ENCODE measurements at regions not wholly inside any gene's neighbourhood (a gene's known extent, or its start where the extent isn't known, plus 50 kb on each side); places are given as distances from the start of the nearest gene placed in this dataset.
"Not testable (repeated sequence)": the region's sequence is repeated elsewhere in the genome, so short reads cannot be mapped to it uniquely, and the experiment has no call there.

DNA sequence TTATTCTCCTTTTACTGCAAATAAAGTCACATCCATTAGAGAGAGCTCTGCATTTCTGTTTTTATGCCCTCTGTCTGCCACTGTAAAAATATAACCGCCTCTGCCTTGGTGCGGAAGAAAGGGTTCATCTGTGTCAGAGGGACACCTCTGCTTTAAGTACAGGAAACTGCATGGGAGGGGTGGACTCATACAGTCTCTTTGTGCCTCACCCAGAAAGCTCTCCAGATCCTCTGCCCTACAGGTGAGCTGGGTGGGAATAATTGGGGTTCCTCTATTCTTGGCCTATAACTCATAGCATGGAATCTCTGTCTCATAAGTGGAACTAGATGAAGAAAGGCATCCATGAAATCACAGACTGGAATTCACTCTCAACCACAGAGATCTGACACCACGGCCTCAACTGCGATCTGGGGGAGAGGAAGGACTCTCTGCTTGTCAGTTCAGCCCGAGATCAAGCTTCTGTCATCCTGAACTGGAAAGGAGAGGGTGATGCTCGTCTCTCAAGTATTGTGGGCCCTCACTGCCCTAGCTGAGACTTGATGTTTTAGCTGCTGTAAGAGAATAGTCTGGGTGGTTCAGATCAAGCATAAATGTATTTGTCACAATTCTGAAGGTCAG lies 702.3 kb downstream of the TMEM121 start:
- Histone ChIP-seq H3K4me1 (ENCODE audit: low read depth) (no peaks in the 10 kb centered on the region), H3K27ac (no peak overlapping the region), H3K36me3 (no peaks in the 10 kb centered on the region), H3K9me3 (ENCODE audit: low read depth) (no peaks in the 10 kb centered on the region), H3K27me3 (no peaks in the 10 kb centered on the region), H3K4me3 (no peak overlapping the region)
- no peak for DNase-seq (ENCODE audit: low read depth in 1 of 2, low spot score in 1 of 2)
- TF ChIP-seq, protein P1, sequence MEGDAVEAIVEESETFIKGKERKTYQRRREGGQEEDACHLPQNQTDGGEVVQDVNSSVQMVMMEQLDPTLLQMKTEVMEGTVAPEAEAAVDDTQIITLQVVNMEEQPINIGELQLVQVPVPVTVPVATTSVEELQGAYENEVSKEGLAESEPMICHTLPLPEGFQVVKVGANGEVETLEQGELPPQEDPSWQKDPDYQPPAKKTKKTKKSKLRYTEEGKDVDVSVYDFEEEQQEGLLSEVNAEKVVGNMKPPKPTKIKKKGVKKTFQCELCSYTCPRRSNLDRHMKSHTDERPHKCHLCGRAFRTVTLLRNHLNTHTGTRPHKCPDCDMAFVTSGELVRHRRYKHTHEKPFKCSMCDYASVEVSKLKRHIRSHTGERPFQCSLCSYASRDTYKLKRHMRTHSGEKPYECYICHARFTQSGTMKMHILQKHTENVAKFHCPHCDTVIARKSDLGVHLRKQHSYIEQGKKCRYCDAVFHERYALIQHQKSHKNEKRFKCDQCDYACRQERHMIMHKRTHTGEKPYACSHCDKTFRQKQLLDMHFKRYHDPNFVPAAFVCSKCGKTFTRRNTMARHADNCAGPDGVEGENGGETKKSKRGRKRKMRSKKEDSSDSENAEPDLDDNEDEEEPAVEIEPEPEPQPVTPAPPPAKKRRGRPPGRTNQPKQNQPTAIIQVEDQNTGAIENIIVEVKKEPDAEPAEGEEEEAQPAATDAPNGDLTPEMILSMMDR (IDR thresholded peaks at IDR 0.05; ENCODE audit: low read depth, low read length) = no peak

DNA sequence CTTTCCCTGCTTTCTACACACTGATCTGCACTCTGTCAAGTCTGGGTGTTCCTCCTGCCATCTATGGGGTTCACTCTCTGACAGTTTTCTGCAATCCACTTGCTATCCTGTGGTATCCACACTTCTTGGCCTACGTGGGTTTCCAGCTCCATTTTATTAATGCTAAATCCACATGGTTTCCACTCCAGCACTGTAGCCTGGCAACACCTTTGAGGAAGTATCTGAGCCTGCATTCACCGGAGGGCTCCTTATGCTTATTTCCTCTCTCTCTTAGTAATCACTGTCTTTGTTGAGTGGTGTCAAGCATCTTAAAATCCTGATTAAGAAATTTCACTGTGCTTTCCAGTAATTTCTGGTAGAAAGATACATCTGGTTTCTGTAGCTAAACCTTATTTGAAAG lies 703.7 kb downstream of the TMEM121 start:
- TF ChIP-seq, protein P1 (IDR thresholded peaks at IDR 0.05; ENCODE audit: low read depth, low read length) = no peak
- Histone ChIP-seq H3K27me3 (no peaks in the 10 kb centered on the region), H3K9me3 (ENCODE audit: low read depth) (no peaks in the 10 kb centered on the region), H3K36me3 (no peaks in the 10 kb centered on the region), H3K4me3 (no peak overlapping the region), H3K4me1 (ENCODE audit: low read depth) (no peaks in the 10 kb centered on the region), H3K27ac (no peak overlapping the region)
- DNase-seq (ENCODE audit: low read depth in 1 of 2, low spot score in 1 of 2) = no peak

DNA sequence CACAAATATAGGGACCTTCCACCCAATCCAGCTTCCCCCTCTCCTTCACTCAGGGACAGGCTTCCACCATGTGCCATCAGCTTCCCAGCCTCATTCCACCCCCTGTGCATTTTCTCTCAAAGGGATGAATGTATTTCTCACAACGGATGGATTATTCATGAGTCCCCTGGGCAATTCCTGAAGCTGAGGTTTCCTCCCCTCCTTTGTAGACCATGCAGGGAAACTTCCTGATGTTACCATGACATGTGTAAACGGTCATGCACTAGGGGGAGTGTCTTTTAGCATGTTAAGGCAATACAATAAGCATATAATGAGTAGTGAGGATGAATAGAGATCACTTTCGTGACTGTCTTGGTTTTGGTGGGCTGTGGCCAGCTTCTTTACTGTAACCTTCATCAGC lies 706.8 kb downstream of the TMEM121 start:
- not testable (repeated sequence) for H3K4me3 ChIP-seq; DNase-seq (ENCODE audit: low read depth in 1 of 2, low spot score in 1 of 2); H3K27me3 ChIP-seq; H3K4me1 ChIP-seq (ENCODE audit: low read depth); H3K27ac ChIP-seq; H3K9me3 ChIP-seq (ENCODE audit: low read depth); H3K36me3 ChIP-seq

DNA sequence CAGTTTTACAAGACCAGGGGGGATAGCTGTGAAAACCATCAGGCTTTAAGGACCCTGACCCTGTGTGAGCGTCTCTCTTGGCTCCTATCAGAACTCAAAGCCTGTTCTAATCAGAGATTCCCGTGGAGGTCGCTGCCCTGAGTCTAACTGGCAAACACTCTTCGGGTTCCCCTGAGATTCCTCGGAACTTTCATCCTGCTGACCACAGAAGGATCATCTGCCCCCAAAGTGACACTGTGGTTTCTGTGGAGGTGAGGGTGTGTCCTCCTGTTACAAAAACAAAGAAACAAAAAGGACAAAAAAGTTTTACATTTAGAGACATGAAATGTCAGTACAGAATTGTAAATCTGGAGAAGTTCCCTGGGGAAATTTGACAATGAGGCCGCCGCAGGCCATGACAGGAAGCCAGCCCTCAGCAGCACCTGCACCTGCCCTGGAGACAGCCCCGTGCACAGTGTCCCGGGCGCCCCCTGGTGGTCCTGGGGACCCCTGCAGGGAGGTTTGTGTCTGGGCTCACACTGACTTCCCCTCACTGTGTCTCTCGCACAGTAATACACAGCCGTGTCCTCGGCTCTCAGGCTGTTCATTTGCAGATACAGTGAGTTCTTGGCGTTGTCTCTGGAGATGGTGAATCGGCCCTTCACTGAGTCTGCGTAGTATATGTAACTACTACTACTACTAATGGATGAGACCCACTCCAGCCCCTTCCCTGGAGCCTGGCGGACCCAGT lies 708.3 kb downstream of the TMEM121 start:
- H3K9me3 ChIP-seq (ENCODE audit: low read depth); H3K4me1 ChIP-seq (ENCODE audit: low read depth); H3K27me3 ChIP-seq; H3K4me3 ChIP-seq; DNase-seq (ENCODE audit: low read depth in 1 of 2, low spot score in 1 of 2); H3K27ac ChIP-seq; H3K36me3 ChIP-seq: not testable (repeated sequence)

DNA sequence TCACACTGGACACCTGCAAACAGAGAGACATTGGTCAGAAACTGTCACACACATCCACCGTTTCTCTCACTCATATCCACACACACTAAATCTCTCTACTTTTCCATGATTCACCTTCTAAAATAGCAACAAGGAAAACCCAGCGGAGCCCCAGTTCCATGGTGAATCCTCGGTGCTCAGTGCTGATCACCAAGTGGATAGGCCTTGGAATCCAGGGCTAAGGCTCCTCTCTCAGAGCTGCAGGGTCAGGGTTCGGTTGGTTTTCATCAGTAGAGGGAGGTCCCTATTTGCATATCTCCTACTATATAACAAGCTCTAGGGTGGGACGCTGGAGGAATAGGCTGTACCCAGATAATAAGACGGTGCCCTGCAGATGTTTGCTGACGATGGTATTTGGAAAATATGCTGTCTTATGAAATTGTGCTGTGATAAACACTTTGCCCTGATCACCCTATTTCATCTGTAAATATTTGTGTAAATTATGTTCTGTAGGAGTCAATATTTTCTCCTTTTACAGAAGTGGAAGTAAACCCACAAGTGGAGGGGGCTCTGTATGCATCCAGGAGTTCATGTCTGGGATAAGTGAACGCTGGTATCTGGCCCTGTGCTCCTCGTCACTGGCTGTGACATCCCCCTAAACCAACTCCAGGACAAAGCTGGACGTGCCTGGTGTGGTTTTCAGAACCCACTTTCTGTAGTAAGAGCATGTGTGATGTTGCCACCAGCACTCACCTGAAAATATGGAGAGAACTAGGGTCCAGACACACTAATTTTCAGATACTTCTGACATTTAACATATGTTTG lies 709.2 kb downstream of the TMEM121 start:
- TF ChIP-seq, protein P1 (IDR thresholded peaks at IDR 0.05; ENCODE audit: low read depth, low read length) = no peak
- no peaks in the 10 kb centered on the region for H3K4me1 ChIP-seq (ENCODE audit: low read depth)
- H3K9me3 ChIP-seq (ENCODE audit: low read depth) = peaks cover 3% of the 10 kb centered on the region
- H3K27me3 ChIP-seq = no peaks in the 10 kb centered on the region
- DNase-seq (ENCODE audit: low read depth in 1 of 2, low spot score in 1 of 2) = no peak
- no peak overlapping the region for H3K27ac ChIP-seq
- H3K36me3 ChIP-seq = no peaks in the 10 kb centered on the region
- no peak overlapping the region for H3K4me3 ChIP-seq

DNA sequence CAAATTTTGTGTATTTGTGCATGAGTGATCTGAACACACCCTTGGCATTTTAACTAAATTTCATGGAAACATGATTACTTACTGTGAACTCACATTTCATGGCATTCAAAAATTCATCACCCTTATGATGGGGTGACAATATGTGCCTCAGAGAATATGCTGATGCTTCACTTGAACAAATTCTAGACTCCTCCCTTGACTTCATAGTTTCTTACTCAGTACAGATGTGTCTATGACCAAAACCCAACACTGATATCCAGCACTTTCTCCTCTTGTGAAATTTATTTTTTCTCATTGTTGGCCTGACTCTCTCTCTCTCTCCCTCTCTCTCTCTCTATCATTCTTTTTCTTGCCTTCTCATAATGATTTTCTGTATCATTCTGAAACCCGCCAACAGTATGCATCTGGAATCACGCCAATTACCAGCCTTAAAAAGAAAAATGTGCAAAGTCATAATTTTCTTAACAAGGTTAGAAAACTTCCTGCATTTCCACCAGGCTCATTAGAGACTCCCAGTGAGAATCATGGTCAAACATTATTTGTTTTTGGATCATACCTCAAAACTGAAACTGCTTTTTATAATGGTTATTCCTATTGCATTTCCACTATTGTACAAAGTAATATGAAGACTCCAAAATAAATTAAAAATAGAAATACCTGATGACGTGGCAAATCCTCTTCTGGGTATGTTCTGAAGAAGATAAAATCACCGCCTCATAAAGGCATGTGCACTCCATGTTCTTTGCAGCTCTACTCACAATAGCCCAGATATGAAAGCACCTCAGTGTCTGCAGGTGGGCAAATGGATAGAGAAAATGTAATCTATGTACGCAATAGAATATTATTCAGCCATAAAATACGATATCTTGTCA lies 722.2 kb downstream of the TMEM121 start:
- no peaks in the 10 kb centered on the region for H3K9me3 ChIP-seq (ENCODE audit: low read depth)

DNA sequence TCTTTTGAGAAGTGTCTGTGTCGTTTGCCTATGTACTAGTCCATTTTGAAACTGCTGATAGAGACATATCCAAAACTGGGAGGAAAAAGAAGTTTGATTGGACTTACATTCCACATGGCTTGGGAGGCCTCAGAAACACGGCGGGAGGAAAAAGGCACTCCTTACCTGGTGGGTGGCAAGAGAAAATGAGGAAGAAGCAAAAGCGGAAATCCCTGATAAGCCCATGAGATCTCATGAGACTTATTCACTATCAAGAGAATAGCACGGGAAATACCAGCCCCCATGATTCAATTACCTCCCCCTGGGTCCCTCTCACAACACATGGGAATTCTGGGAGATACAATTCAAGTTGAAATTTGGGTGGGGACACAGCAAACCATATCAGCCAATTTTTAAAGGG lies 727.6 kb downstream of the TMEM121 start:
- not testable (repeated sequence) for DNase-seq (ENCODE audit: low read depth in 1 of 2, low spot score in 1 of 2)

More for the DNA sequence above, 722.2 kb downstream of the TMEM121 start:
- Histone ChIP-seq H3K4me3 (no peak overlapping the region), H3K27me3 (no peaks in the 10 kb centered on the region), H3K4me1 (ENCODE audit: low read depth) (no peaks in the 10 kb centered on the region), H3K36me3 (no peaks in the 10 kb centered on the region), H3K27ac (no peak overlapping the region)
- TF ChIP-seq, protein P1 (IDR thresholded peaks at IDR 0.05; ENCODE audit: low read depth, low read length) = no peak
- no peak for DNase-seq (ENCODE audit: low read depth in 1 of 2, low spot score in 1 of 2)

DNA sequence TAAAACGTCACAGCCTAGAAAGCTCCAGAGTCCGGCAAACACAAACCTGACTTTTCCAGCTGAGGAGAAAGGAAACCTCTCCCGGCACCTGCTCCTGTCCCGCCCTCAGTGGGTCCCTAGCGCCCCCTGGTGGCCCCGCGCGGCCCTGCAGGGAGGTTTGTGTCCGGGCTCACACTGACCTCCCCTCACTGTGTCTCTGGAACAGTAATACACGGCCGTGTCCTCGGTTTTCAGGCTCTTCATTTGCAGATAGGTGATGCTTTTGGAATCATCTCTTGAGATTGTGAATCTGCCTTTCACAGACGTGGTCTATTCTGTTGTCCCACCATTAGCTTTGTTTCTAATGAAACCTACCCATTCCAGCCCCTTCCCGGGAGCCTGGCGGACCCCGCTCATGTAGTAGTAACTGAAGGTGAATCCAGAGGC lies 731.2 kb downstream of the TMEM121 start:
- DNase-seq (ENCODE audit: low read depth in 1 of 2, low spot score in 1 of 2); H3K27ac ChIP-seq; H3K9me3 ChIP-seq (ENCODE audit: low read depth); H3K4me3 ChIP-seq; H3K36me3 ChIP-seq; H3K4me1 ChIP-seq (ENCODE audit: low read depth); H3K27me3 ChIP-seq: not testable (repeated sequence)

More for the DNA sequence above, 727.6 kb downstream of the TMEM121 start:
- not testable (repeated sequence) for H3K4me3 ChIP-seq; H3K27ac ChIP-seq; H3K9me3 ChIP-seq (ENCODE audit: low read depth); H3K4me1 ChIP-seq (ENCODE audit: low read depth); H3K27me3 ChIP-seq; H3K36me3 ChIP-seq
